Erythroblast (primary cell): ENCODE measurements at regions not wholly inside any gene's neighbourhood (a gene's known extent, or its start where the extent isn't known, plus 50 kb on each side); places are given as distances from the start of the nearest gene placed in this dataset.

ENCODE experiments used
- GATA1 ChIP-seq: IDR thresholded peaks from 2 replicates; pipeline ENCODE4 v1.6.1; 2011; ENCODE audit warnings: low read depth, mild to moderate bottlenecking, control low read depth, low read length, moderate library complexity
- POLR2A ChIP-seq: IDR thresholded peaks from 2 replicates; pipeline ENCODE4 v1.6.1; 2011; ENCODE audit warnings: mild to moderate bottlenecking, low read length

DNA sequence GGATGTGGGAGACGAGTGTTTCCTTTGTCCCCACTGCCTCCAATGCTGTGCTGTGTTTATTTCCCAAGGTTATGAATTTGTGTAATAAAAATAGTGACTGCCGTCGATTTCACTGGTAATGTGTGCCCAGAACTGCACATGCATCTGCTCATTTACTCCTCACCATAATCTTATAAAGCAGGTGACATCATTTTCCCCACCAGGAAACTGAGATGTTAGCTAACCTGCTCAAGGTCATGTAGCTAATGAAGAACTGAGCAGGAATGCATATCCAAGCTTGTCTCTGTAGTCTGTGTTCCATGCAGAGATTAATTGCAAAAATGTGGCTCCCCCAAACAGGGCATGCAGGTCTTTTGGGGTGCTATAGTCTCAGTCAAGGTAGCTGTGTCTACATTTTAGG is 224.4 kb downstream of the TENT4A start:
- TF ChIP-seq POLR2A (no peak), GATA1 (no peak)
